ENCODE measurements at regions not wholly inside any gene's neighbourhood (a gene's known extent, or its start where the extent isn't known, plus 50 kb on each side); places are given as distances from the start of the nearest gene placed in this dataset.

DNA sequence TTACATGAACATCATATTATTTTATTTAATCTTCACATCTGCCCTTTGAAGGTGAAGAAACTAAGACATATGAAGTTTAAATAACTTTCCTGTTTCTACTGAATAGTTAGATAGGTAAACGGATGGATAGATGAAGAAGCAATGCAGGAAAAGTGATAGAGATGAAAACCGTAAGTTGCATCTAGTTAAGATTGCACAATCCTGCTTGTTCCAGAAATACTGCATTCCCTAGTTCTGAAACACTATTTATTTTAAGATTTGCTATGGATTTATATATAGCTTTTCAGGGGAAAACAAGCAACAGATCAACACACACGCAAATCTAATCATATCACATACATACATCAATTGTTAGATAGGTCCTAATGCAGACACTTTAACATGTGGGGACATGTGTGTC is 512.7 kb upstream of the C16orf82 start:
- CTCF ChIA-PET = no interaction called here
- DNase-seq (ENCODE audit: low read depth) = no peak
- TF ChIP-seq, protein P1, sequence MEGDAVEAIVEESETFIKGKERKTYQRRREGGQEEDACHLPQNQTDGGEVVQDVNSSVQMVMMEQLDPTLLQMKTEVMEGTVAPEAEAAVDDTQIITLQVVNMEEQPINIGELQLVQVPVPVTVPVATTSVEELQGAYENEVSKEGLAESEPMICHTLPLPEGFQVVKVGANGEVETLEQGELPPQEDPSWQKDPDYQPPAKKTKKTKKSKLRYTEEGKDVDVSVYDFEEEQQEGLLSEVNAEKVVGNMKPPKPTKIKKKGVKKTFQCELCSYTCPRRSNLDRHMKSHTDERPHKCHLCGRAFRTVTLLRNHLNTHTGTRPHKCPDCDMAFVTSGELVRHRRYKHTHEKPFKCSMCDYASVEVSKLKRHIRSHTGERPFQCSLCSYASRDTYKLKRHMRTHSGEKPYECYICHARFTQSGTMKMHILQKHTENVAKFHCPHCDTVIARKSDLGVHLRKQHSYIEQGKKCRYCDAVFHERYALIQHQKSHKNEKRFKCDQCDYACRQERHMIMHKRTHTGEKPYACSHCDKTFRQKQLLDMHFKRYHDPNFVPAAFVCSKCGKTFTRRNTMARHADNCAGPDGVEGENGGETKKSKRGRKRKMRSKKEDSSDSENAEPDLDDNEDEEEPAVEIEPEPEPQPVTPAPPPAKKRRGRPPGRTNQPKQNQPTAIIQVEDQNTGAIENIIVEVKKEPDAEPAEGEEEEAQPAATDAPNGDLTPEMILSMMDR (IDR thresholded peaks at IDR 0.05; ENCODE audit: insufficient read depth, low read depth, low read length) = no peak
- Histone ChIP-seq H3K4me3 (ENCODE audit: low read depth, low read length) (no peak overlapping the region), H3K27me3 (ENCODE audit: control insufficient read depth, insufficient read depth, low read length) (no peaks in the 10 kb centered on the region), H3K36me3 (ENCODE audit: control insufficient read depth, insufficient read depth, low read length) (no peaks in the 10 kb centered on the region)
- POLR2A ChIA-PET = no interaction called here

DNA sequence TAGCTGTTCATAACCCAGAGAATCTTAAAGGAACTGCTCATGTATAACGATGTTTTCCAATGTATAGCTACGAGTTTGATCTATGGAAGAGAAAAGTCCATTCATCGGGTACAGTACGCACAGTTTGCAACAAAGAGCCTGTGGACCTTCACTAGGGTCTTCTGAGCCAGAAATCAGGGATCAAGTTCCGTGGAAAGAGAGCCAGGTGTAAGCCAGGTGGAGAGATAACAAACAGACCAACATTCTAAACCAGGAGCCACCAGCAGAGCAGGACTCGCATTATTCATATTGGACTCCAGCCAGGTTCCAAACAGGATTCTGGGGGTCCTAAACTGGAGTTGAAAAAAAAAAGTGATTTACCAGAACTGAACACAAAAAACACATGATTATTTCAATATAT is 505.4 kb upstream of the C16orf82 start:
- H3K27me3 ChIP-seq (ENCODE audit: control insufficient read depth, insufficient read depth, low read length) = no peaks in the 10 kb centered on the region
- TF ChIP-seq, protein P1 (IDR thresholded peaks at IDR 0.05; ENCODE audit: insufficient read depth, low read depth, low read length) = no peak
- ChIA-PET POLR2A (no interaction called here), CTCF (no interaction called here)
- DNase-seq (ENCODE audit: low read depth) = no peak
- no peaks in the 10 kb centered on the region for H3K36me3 ChIP-seq (ENCODE audit: control insufficient read depth, insufficient read depth, low read length)
- H3K4me3 ChIP-seq (ENCODE audit: low read depth, low read length) = no peak overlapping the region

DNA sequence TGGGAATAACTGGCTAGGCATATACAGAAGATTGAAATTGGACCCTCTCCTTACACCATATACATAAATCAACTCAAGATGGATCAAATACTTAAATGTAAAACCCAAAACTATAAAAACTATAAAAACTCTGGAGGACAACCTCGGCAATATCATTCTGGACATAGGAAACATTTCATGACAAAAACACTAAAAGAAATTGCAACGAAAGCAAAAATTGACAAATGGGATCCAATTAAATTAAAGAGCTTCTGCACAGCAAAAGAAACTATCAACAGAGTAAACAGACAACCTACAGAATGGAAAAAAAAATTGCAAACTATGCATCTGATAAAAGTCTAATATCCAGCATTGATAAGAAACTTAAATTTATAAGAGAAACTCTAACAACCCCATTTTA is 503.7 kb upstream of the C16orf82 start:
- CTCF ChIA-PET = no interaction called here
- H3K27me3 ChIP-seq (ENCODE audit: control insufficient read depth, insufficient read depth, low read length) = no peaks in the 10 kb centered on the region
- no peaks in the 10 kb centered on the region for H3K36me3 ChIP-seq (ENCODE audit: control insufficient read depth, insufficient read depth, low read length)
- no peak for DNase-seq (ENCODE audit: low read depth)
- TF ChIP-seq, protein P1 (IDR thresholded peaks at IDR 0.05; ENCODE audit: insufficient read depth, low read depth, low read length) = no peak
- POLR2A ChIA-PET = no interaction called here
- H3K4me3 ChIP-seq (ENCODE audit: low read depth, low read length) = no peak overlapping the region

DNA sequence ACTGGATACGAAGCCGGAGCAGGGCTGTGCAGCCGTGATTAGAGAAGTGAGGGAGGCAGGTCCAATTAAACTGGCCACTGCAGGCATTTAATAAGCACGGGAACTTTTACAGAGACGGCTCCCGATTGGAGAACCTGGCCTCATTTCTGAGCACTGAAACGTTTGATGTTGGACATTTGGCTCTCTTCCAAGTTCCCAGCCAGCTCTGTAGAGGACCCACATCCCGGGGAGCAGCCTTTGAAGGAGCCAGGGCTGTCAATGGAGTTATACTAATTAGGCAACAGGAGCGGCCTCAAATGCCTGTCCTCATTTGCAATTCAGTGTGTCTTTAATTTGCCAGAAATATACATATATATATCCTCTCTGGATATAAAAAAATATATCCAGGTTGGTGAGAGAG is 499.4 kb upstream of the C16orf82 start:
- Histone ChIP-seq H3K4me3 (ENCODE audit: low read depth, low read length) (no peak overlapping the region), H3K36me3 (ENCODE audit: control insufficient read depth, insufficient read depth, low read length) (no peaks in the 10 kb centered on the region), H3K27me3 (ENCODE audit: control insufficient read depth, insufficient read depth, low read length) (no peaks in the 10 kb centered on the region)
- ChIA-PET POLR2A (no interaction called here), CTCF (no interaction called here)
- TF ChIP-seq, protein P1 (IDR thresholded peaks at IDR 0.05; ENCODE audit: insufficient read depth, low read depth, low read length) = no peak
- DNase-seq (ENCODE audit: low read depth) = no peak

DNA sequence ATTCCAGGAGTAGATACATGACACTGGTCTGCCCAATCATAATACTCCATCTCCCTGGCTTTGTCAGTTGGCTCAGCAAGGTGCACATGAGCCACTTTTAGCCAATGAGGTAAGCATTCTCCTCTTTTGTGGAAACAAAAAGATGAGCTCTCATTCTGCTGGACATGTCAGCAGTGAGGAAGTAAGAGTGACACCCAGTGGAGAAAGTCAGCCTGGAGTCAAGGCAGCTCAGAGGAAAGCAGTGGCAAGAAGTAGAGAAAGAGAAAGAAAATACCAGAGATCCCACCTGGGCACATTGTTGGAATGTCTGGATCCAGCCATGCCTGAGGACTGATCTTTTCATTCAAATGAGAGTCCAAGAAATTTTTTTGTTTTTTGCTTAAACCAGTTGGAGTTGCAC is 496.9 kb upstream of the C16orf82 start:
- no peaks in the 10 kb centered on the region for H3K36me3 ChIP-seq (ENCODE audit: control insufficient read depth, insufficient read depth, low read length)
- TF ChIP-seq, protein P1 (IDR thresholded peaks at IDR 0.05; ENCODE audit: insufficient read depth, low read depth, low read length) = no peak
- no peak overlapping the region for H3K4me3 ChIP-seq (ENCODE audit: low read depth, low read length)
- POLR2A ChIA-PET = no interaction called here
- CTCF ChIA-PET = no interaction called here
- no peak for DNase-seq (ENCODE audit: low read depth)
- no peaks in the 10 kb centered on the region for H3K27me3 ChIP-seq (ENCODE audit: control insufficient read depth, insufficient read depth, low read length)
